Kidney tubule cell (primary cell): ENCODE measurements at regions not wholly inside any gene's neighbourhood (a gene's known extent, or its start where the extent isn't known, plus 50 kb on each side); places are given as distances from the start of the nearest gene placed in this dataset.
"Not testable (repeated sequence)": the region's sequence is repeated elsewhere in the genome, so short reads cannot be mapped to it uniquely, and the experiment has no call there.

Experiments
- DNase-seq: peaks from one replicate; pipeline ENCODE4 v3.0.0-alpha.2; 2018; ENCODE audit warnings: low spot score

GRCh38 chr1:22332424-22332717 lies 119.3 kb upstream of the ZBTB40 start:
- no peak for DNase-seq

DNA sequence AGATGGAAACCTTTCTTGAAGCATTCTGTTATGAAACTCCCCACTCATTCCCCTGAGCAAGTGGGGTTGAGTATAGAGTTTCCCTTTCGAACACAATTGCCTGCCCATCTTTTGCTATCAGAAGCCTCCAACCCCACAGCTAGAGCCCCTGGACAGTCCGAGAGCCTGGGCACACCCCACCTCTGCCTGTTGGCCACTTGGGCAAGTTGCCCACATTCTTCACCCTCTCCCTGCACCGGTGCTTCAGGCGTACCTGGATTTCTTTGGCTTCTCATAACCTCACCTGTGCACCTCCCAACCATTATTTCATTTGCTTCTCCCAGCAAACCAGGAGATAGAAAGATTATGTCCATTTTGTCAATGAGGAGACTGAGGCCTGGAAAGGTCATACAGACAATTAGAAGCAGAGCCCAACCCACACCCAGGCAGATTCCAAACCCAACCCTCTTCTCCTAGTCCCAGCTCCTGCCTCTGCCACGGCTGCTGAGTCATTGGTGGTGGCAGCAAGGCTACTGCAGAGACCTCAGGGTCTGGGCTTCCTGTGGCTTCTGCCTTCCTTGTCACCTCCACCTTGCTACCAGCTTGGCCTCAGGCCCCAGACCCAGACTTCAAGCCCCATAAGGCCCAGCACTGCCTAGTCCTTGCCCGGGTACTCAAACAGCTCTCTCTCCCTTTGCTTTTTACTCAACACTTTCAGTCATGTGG lies 118.7 kb upstream of the ZBTB40 start:
- no peak for DNase-seq

- DNase-seq = no peak
Measured at GRCh38 chr1:22333516-22334121, 118.0 kb upstream of the ZBTB40 start.

DNA sequence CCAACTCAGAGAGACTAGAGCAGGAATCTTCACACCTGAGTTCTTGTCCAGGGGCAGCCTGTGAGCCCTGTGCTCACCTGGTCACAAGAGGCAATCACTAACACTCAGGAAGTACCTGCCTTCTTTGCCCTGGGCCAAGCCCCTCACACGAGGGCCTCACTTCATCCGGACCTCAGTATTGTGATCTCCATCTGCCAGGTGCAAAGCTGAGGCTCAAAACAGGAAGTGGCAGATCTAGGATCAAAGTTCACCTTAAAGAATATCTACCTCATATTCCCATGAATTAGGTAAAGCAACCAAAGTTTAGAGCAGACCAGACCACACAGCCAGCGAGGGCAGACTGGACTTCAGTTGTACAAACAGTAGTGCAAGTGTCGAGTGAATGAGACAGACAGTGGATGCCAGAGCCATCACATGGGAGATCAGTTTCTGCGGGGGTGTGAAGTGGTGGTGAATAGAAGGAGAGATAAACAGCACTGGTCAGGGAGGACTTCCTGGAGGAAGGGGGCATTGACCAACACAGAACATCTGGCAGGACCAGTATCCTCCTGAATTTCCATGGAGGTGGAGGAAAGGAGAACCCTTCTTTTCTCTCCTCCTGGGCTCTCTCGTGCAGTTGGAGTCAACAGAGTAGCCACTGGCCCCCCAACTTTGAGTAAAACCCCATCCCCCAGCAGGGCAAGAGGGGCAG lies 116.6 kb upstream of the ZBTB40 start:
- DNase-seq = no peak

DNA sequence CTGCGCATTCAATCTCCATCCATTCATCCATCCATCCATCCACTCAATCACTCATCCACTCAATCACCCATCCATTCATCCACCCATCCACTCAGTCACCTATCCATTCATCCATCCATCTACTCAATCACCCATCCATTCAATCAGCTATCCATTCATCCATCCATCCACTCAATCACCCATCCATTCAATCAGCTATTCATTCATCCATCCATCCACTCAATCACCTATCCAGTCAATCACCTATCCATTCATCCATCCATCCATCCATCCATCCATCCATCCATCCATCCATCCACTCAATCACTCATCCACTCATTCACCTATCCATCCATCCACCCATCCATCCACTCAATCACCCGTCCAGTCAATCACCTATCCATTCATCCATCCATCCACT lies 115.4 kb upstream of the ZBTB40 start:
- not testable (repeated sequence) for DNase-seq

GRCh38 chr1:22336696-22337545 lies 114.7 kb upstream of the ZBTB40 start:
- DNase-seq = not testable (repeated sequence)

GRCh38 chr1:22338071-22338765 lies 113.4 kb upstream of the ZBTB40 start:
- DNase-seq = no peak

DNA sequence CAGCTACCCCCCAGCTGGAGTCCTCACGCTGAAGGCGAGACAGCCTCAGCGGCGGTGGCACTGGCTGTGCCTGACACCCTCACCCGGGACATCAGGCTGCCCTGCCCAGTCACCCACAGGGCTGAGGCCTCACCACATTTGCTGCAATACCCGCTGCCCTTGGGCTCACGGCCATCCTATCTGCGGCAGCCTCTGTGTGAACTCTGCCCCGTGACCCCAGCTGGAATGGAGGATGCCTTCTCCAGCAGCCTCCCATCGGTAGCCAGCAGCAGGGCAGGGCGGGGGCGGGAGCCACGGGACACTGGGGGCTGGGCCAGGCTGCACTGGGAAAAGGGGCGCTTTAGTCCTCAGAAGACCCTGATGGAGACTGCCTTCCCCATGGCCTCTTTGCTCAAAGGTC lies 112.4 kb upstream of the ZBTB40 start:
- no peak for DNase-seq

DNA sequence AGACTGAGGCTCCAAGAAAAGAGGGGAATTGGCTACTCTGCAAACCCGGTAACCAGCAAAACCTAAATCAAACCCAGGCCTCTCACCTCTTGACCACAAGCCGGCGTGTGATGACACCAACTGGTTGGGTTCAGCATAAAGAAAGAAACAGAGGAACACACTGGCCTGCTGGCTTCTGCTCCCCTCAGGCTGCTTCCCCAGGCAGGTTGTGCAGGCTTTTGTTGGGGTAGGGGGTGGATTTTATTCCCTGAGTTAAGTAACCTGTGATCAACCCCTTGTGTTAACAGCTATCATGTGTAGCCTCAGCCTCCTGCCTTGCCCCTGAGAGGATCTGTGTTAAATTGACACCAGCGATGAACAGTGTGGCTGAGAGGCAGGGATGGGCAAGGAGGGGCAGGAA lies 111.6 kb upstream of the ZBTB40 start:
- DNase-seq = no peak

GRCh38 chr1:22340873-22341272 lies 110.8 kb upstream of the ZBTB40 start:
- DNase-seq = no peak

- peak; percentile 16 for DNase-seq
Measured at GRCh38 chr1:22341791-22342605, 109.7 kb upstream of the ZBTB40 start.

DNA sequence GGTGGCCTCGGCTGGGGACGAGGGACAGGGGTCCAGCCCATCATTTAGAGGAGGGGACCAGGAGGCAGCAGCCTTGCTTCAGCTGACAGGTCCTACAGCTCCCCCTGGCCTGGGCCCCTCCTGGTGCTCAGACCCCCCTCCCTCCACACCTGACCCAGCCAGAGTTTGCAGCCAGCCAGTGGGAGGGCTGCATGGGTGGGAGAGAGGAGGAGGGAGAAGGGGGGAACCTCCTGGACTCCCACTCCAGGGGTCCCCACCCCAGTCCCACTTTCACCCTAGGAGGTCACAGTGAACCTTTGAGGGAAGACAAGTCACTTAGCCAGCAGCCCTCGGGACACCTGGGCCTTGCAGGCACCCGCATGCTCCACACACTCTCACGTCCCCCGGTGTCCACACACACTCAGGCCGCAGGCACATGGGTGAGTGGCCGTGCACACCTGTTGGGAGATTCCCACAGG lies 108.9 kb upstream of the ZBTB40 start:
- DNase-seq = no peak

- no peak for DNase-seq
Measured at GRCh38 chr1:22343456-22344328, 108.0 kb upstream of the ZBTB40 start.

GRCh38 chr1:22344329-22344630 lies 107.4 kb upstream of the ZBTB40 start:
- no peak for DNase-seq

GRCh38 chr1:22344851-22345560 lies 106.6 kb upstream of the ZBTB40 start:
- DNase-seq = no peak

DNA sequence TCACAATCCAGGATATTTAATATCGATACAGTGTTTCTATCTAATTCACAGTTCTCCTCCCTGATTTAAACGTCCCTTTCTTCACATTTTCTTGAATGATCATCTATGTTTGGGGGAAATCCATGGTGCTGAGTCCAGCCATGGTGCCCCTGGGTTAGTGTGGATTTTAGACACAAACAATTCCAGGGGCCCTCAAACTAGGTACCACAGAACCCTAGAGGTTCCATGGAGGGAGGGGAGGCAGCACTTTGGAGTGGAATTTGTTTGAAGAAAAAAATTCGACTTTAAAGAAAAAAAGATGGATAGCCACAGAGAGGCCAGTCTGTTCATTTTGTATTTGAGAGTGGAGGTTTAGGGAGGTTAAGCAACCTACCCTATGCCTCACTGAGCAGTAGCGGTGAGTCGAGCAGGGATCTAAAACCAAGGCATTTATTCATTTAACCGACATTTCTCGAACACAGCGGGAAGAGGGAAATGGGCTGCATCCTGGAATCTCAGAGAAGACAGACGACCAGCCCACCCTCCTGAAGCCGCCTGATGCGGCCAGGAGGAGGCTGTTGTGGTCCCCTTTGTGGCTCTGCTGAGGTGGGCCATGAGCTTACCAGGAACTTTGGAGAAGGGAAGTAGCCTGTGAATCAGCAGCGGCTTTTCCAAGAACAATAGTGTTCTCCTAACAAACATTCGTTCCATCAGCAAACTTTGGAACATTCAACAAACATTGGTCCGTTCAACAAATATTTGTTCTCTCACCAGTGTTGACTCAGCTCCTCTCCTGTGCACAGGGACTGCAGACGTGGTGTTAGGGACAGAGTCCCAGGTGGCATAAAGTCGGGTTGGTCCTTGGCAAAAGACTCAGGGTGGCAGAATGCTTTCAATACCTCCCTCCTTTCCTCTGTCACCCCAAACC lies 103.5 kb upstream of the ZBTB40 start:
- DNase-seq = no peak

GRCh38 chr1:22349362-22350043 lies 102.1 kb upstream of the ZBTB40 start:
- no peak for DNase-seq
